NCI-H1417 treated with DMSO at 0.1 percent for 48 hours (cell line): ENCODE measurements at regions not wholly inside any gene's neighbourhood (a gene's known extent, or its start where the extent isn't known, plus 50 kb on each side); places are given as distances from the start of the nearest gene placed in this dataset.

Experiments used
- DNase-seq: peaks from one replicate; lab custom pipeline; 2025; lab: John Stamatoyannopoulos, UW

GRCh38 chr4:125062115-125063050 lies 252.4 kb upstream of the FAT4 start:
- no peak for DNase-seq

GRCh38 chr4:125060376-125060775 lies 254.4 kb upstream of the FAT4 start:
- DNase-seq, result no peak

- no peak for DNase-seq
These were observed 265.0 kb upstream of the FAT4 start for GRCh38 chr4:125049711-125050110.

- DNase-seq, result no peak
These were observed 269.4 kb upstream of the FAT4 start for GRCh38 chr4:125045311-125045710.

- DNase-seq, result no peak
These were observed 269.9 kb upstream of the FAT4 start for GRCh38 chr4:125044886-125045285.

GRCh38 chr4:125043486-125043885 lies 271.3 kb upstream of the FAT4 start:
- DNase-seq, result no peak

- DNase-seq, result no peak
These were observed 272.7 kb upstream of the FAT4 start for GRCh38 chr4:125042041-125042440.

- DNase-seq, result no peak
These were observed 273.3 kb upstream of the FAT4 start for GRCh38 chr4:125041372-125041930.

- no peak for DNase-seq
These were observed 275.2 kb upstream of the FAT4 start for GRCh38 chr4:125039550-125039949.

- DNase-seq, result no peak
These were observed 291.8 kb upstream of the FAT4 start for GRCh38 chr4:125022855-125023501.

- no peak for DNase-seq
These were observed 293.6 kb upstream of the FAT4 start for GRCh38 chr4:125021189-125021588.

- DNase-seq, result no peak
These were observed 294.4 kb upstream of the FAT4 start for GRCh38 chr4:125020089-125021034.

GRCh38 chr4:125016892-125017299 lies 297.9 kb upstream of the FAT4 start:
- DNase-seq, result no peak

GRCh38 chr4:125013891-125014290 lies 300.9 kb upstream of the FAT4 start:
- DNase-seq, result no peak

- DNase-seq, result no peak
These were observed 299.1 kb upstream of the ANKRD50 start for GRCh38 chr4:125011646-125012045.

- no peak for DNase-seq
These were observed 298.4 kb upstream of the ANKRD50 start for GRCh38 chr4:125010796-125011503.

GRCh38 chr4:125008676-125009075 lies 296.1 kb upstream of the ANKRD50 start:
- no peak for DNase-seq

- DNase-seq, result no peak
These were observed 292.1 kb upstream of the ANKRD50 start for GRCh38 chr4:125004676-125005075.

- DNase-seq, result no peak
These were observed 291.3 kb upstream of the ANKRD50 start for GRCh38 chr4:125003840-125004239.

- no peak for DNase-seq
These were observed 285.5 kb upstream of the ANKRD50 start for GRCh38 chr4:124997991-124998390.

- no peak for DNase-seq
These were observed 284.6 kb upstream of the ANKRD50 start for GRCh38 chr4:124997124-124997523.
